ENCODE measurements at regions not wholly inside any gene's neighbourhood (a gene's known extent, or its start where the extent isn't known, plus 50 kb on each side); places are given as distances from the start of the nearest gene placed in this dataset.
"Not testable (repeated sequence)": the region's sequence is repeated elsewhere in the genome, so short reads cannot be mapped to it uniquely, and the experiment has no call there.

GRCh38 chr20:51125105-51125504 lies 102.2 kb upstream of the KCNG1 start:
- POLR2A ChIA-PET = no interaction called here
- no peak overlapping the region for H3K4me3 ChIP-seq (replicated peaks in 1 of 3; ENCODE audit: insufficient read depth in 1 of 3, low read depth in 1 of 3, low read length in 3 of 3)
- FAIRE-seq (no peak), DNase-seq (ENCODE audit: low read depth, low spot score) (no peak)
- no peak overlapping the region for H3K27ac ChIP-seq (ENCODE audit: insufficient read depth, low read depth, low read length)
- peaks cover 10 to 16% of the 10 kb centered on the region in 2 experiments for H3K27me3 ChIP-seq (ENCODE audit: control insufficient read depth in 2 of 2, insufficient read depth in 2 of 2, low read length in 2 of 2)
- intact Hi-C loops (cut with micrococcal nuclease) (no loop called here), dilution Hi-C loops (cut with MboI; ENCODE audit: extremely low pct_ligation_motif_present, low sequenced_read_pairs) (no loop called here)
- no peak overlapping the region for H3K9ac ChIP-seq (replicated peaks; ENCODE audit: extremely low read depth, insufficient read depth, low read length)
- H4K20me1 ChIP-seq (replicated peaks; ENCODE audit: control insufficient read depth, extremely low read depth, insufficient read depth, low read length) = no peaks in the 10 kb centered on the region
- CTCF ChIA-PET = no interaction called here
- TF ChIP-seq JUN (IDR thresholded peaks at IDR 0.05; ENCODE audit: borderline replicate concordance, insufficient read depth, insufficient read length, low read depth) (no peak), POLR2AphosphoS5 (IDR thresholded peaks at IDR 0.05; ENCODE audit: insufficient read depth, low read depth, low read length) (no peak), MYC (IDR thresholded peaks at IDR 0.05; ENCODE audit: low read depth, low read length) (no peak), POLR2A (IDR thresholded peaks at IDR 0.05; ENCODE audit: low read depth, low read length) (no peak), FOS (IDR thresholded peaks at IDR 0.05; ENCODE audit: borderline replicate concordance, insufficient read depth, low read length) (no peak), GATA2 (IDR thresholded peaks at IDR 0.05; ENCODE audit: insufficient read depth, insufficient read length, low read depth, low read length) (no peak), EZH2 (IDR thresholded peaks at IDR 0.05; ENCODE audit: borderline replicate concordance, low read depth, low read length, severe bottlenecking) (no peak)
- TF ChIP-seq, protein P1, sequence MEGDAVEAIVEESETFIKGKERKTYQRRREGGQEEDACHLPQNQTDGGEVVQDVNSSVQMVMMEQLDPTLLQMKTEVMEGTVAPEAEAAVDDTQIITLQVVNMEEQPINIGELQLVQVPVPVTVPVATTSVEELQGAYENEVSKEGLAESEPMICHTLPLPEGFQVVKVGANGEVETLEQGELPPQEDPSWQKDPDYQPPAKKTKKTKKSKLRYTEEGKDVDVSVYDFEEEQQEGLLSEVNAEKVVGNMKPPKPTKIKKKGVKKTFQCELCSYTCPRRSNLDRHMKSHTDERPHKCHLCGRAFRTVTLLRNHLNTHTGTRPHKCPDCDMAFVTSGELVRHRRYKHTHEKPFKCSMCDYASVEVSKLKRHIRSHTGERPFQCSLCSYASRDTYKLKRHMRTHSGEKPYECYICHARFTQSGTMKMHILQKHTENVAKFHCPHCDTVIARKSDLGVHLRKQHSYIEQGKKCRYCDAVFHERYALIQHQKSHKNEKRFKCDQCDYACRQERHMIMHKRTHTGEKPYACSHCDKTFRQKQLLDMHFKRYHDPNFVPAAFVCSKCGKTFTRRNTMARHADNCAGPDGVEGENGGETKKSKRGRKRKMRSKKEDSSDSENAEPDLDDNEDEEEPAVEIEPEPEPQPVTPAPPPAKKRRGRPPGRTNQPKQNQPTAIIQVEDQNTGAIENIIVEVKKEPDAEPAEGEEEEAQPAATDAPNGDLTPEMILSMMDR (IDR thresholded peaks at IDR 0.05; ENCODE audit: extremely low read depth in 1 of 2, insufficient read depth in 1 of 2, low read depth in 1 of 2, low read length in 2 of 2) = no peak
- TF ChIP-seq, protein P2, sequence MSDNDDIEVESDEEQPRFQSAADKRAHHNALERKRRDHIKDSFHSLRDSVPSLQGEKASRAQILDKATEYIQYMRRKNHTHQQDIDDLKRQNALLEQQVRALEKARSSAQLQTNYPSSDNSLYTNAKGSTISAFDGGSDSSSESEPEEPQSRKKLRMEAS (IDR thresholded peaks at IDR 0.05; ENCODE audit: insufficient read depth, insufficient read length) = no peak
- no peak overlapping the region for H3K4me2 ChIP-seq (ENCODE audit: insufficient read depth, low read length)
- no peaks in the 10 kb centered on the region for H3K4me1 ChIP-seq (ENCODE audit: control insufficient read depth, extremely low read depth, insufficient read depth, low read length)
- no TSS peak for BruUV-seq (replicated peaks)
- no peaks in the 10 kb centered on the region for H3K9me3 ChIP-seq (replicated peaks; ENCODE audit: control insufficient read depth, insufficient read depth, low read length)
- no peaks in the 10 kb centered on the region for H3K9me1 ChIP-seq (replicated peaks; ENCODE audit: control insufficient read depth, extremely low read depth, insufficient read depth, low read length)
- no peak overlapping the region for H2AFZ ChIP-seq (ENCODE audit: low read depth, low read length)
- H3K79me2 ChIP-seq (ENCODE audit: control insufficient read depth, insufficient read depth, low read length) = no peaks in the 10 kb centered on the region
- H3K36me3 ChIP-seq (ENCODE audit: control insufficient read depth in 2 of 2, extremely low read depth in 1 of 2, insufficient read depth in 2 of 2, low read length in 2 of 2) = no peaks in the 10 kb centered on the region

GRCh38 chr20:51123887-51124286 lies 101.0 kb upstream of the KCNG1 start:
- DNase-seq (ENCODE audit: low read depth, low spot score); H4K20me1 ChIP-seq (replicated peaks; ENCODE audit: control insufficient read depth, extremely low read depth, insufficient read depth, low read length); H3K9me3 ChIP-seq (replicated peaks; ENCODE audit: control insufficient read depth, insufficient read depth, low read length); BruUV-seq (replicated peaks); H2AFZ ChIP-seq (ENCODE audit: low read depth, low read length); H3K27ac ChIP-seq (ENCODE audit: insufficient read depth, low read depth, low read length); H3K4me1 ChIP-seq (ENCODE audit: control insufficient read depth, extremely low read depth, insufficient read depth, low read length); H3K9ac ChIP-seq (replicated peaks; ENCODE audit: extremely low read depth, insufficient read depth, low read length); H3K4me3 ChIP-seq (replicated peaks in 1 of 3; ENCODE audit: insufficient read depth in 1 of 3, low read depth in 1 of 3, low read length in 3 of 3); dilution Hi-C loops (cut with MboI; ENCODE audit: extremely low pct_ligation_motif_present, low sequenced_read_pairs); H3K36me3 ChIP-seq (ENCODE audit: control insufficient read depth in 2 of 2, extremely low read depth in 1 of 2, insufficient read depth in 2 of 2, low read length in 2 of 2); H3K79me2 ChIP-seq (ENCODE audit: control insufficient read depth, insufficient read depth, low read length); H3K4me2 ChIP-seq (ENCODE audit: insufficient read depth, low read length); H3K9me1 ChIP-seq (replicated peaks; ENCODE audit: control insufficient read depth, extremely low read depth, insufficient read depth, low read length); POLR2A ChIA-PET; intact Hi-C loops (cut with micrococcal nuclease); FAIRE-seq: not testable (repeated sequence)
- CTCF ChIA-PET = interaction anchor here (1.0 kb wide), 1 partner anchor 12 kb away, joined by 3 read pairs; no protein-coding TSS in a partner anchor
- peaks cover 10 to 16% of the 10 kb centered on the region in 2 experiments for H3K27me3 ChIP-seq (ENCODE audit: control insufficient read depth in 2 of 2, insufficient read depth in 2 of 2, low read length in 2 of 2)
